Small intestine (tissue), 7 donors: ENCODE measurements at regions not wholly inside any gene's neighbourhood (a gene's known extent, or its start where the extent isn't known, plus 50 kb on each side); places are given as distances from the start of the nearest gene placed in this dataset.
"Not testable (repeated sequence)": the region's sequence is repeated elsewhere in the genome, so short reads cannot be mapped to it uniquely, and the experiment has no call there.

ENCODE experiments used
- DNase-seq, 2 donors: peaks; one replicate each; pipeline versions ENCODE4 v3.0.0 to v3.0.0-alpha.2; 2013
- FAIRE-seq: peaks from 2 replicates; lab custom pipeline; 2012; peaks lifted over from hg19 to GRCh38; lab: Jason Lieb, UNC
- H3K27ac ChIP-seq, 3 donors: one replicate each; pipeline ENCODE4 v1.5.1; 2013; ENCODE audit warnings: low read length in 2 of 3, mild to moderate bottlenecking in 2 of 3, control low read depth in 1 of 3, inconsistent platforms in 1 of 3, low read depth in 1 of 3, moderate library complexity in 1 of 3
- H3K27me3 ChIP-seq, 3 donors: one replicate each; pipeline ENCODE4 v1.6.1; 2013; ENCODE audit warnings: low read length in 3 of 3, inconsistent platforms in 1 of 3; ENCODE audit not compliant: control insufficient read depth in 3 of 3, insufficient read depth in 3 of 3
- H3K36me3 ChIP-seq, 3 donors: one replicate each; pipeline ENCODE4 v1.6.1; 2013; ENCODE audit warnings: low read length in 3 of 3, inconsistent platforms in 1 of 3, low read depth in 1 of 3, mild to moderate bottlenecking in 1 of 3, moderate library complexity in 1 of 3; ENCODE audit not compliant: control insufficient read depth in 3 of 3, insufficient read depth in 2 of 3
- H3K4me1 ChIP-seq, 3 donors: one replicate each; pipeline ENCODE4 v1.6.1; 2013; ENCODE audit warnings: low read length in 2 of 3, inconsistent platforms in 1 of 3, low read depth in 1 of 3, mild to moderate bottlenecking in 1 of 3, moderate library complexity in 1 of 3; ENCODE audit not compliant: control insufficient read depth in 3 of 3, insufficient read depth in 2 of 3
- H3K4me3 ChIP-seq, 3 donors: one replicate each; pipeline ENCODE4 v1.5.1; 2013; ENCODE audit warnings: low read length in 3 of 3, control low read depth in 1 of 3, inconsistent platforms in 1 of 3, low read depth in 1 of 3, mild to moderate bottlenecking in 1 of 3, moderate library complexity in 1 of 3
- H3K9me3 ChIP-seq, 2 donors: one replicate each; pipeline ENCODE4 v1.6.1; 2013; ENCODE audit warnings: low read depth in 1 of 2, low read length in 1 of 2; ENCODE audit not compliant: control insufficient read depth in 2 of 2, insufficient read depth in 1 of 2
- whole genome bisulfite sequencing, 3 donors: extraction: QIAGEN DNeasy Blood & Tissue Kit; methylation state at CpG; one replicate each; pipeline ENCODE4 v1.1.7; 2013; 5-methylcytosine and 5-hydroxymethylcytosine counted together
- donor health status: healthy with polysubstance abuse.
- donor health status: control.
- donor health status: control.
- donor health status: Bipolar disorder and iron deficiency.
- donor health status: healthy.

GRCh38 chr5:18800293-18801025 is 1166.2 kb downstream of the TAF11L14 start:
- FAIRE-seq (no peak), DNase-seq (no peak)
- no peaks in the 10 kb centered on the region for H3K36me3 ChIP-seq
- WGBS, 3 donors: 84 to 85% (median 85%) methylated on average over 19 of the region's 19 CpGs
- H3K9me3 ChIP-seq: no peaks in the 10 kb centered on the region
- no peaks in the 10 kb centered on the region for H3K4me1 ChIP-seq
- no peaks in the 10 kb centered on the region for H3K27me3 ChIP-seq
- no peak overlapping the region for H3K4me3 ChIP-seq
- H3K27ac ChIP-seq: no peak overlapping the region

DNA sequence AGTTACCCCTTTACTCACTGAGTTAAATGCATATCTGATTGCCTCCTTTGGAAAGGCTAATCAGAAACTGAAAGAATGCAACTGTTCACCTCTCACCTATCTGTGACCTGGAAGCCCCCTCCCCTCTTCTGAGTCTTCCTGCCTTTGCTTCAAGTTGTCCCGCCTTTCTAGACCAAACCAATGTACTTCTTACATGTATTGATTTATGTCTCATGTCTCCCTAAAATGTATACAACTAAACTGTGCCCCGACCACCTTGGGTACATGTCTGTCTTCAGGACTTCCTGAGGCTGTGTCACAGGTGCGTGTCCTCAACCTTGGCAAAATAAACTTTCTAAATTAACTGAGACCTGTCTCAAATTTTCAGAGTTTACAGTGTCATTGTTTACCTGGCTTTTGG is 1167.2 kb downstream of the TAF11L14 start:
- not testable (repeated sequence) for H3K27ac ChIP-seq, H3K4me3 ChIP-seq, FAIRE-seq, DNase-seq, H3K27me3 ChIP-seq, H3K4me1 ChIP-seq, H3K9me3 ChIP-seq, H3K36me3 ChIP-seq
- WGBS, 3 donors: 57 to 74% (median 64%) methylated on average over 3 of the region's 3 CpGs

DNA sequence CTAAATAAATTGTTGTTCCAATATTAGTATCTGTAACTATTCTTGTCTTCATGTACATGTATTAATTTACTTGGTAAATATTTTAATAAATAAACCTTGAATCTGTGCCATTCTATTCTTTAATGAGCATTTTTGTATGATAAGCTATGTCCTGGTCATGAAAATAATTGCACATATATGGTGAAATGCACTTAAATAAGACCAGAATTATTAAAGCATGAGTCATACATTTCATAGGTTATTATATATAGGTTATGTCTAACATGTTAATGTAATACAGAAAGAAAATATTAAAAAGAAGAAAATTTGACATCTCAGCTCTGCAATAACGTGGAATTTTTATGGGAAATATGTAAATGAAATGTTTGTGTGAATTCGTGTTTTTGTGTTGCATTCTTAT is 1168.1 kb downstream of the TAF11L14 start:
- H3K27ac ChIP-seq: no peak overlapping the region
- H3K9me3 ChIP-seq: no peaks in the 10 kb centered on the region
- DNase-seq (no peak), FAIRE-seq (no peak)
- no peaks in the 10 kb centered on the region for H3K27me3 ChIP-seq
- H3K36me3 ChIP-seq: no peaks in the 10 kb centered on the region
- H3K4me3 ChIP-seq: no peak overlapping the region
- no peaks in the 10 kb centered on the region for H3K4me1 ChIP-seq
- 52 to 66% (median 60%) methylated on average over 2 of the region's 2 CpGs for WGBS, 3 donors

GRCh38 chr5:18805376-18805775 is 1171.1 kb downstream of the TAF11L14 start:
- H3K4me3 ChIP-seq: no peak overlapping the region
- H3K36me3 ChIP-seq: no peaks in the 10 kb centered on the region
- no peaks in the 10 kb centered on the region for H3K9me3 ChIP-seq
- H3K27ac ChIP-seq: no peak overlapping the region
- FAIRE-seq (no peak), DNase-seq (no peak)
- no peaks in the 10 kb centered on the region for H3K4me1 ChIP-seq
- WGBS, 3 donors: 59 to 75% (median 61%) methylated on average over 2 of the region's 2 CpGs
- no peaks in the 10 kb centered on the region for H3K27me3 ChIP-seq

- Histone ChIP-seq H3K4me3 (no peak overlapping the region), H3K4me1 (no peaks in the 10 kb centered on the region), H3K27ac (no peak overlapping the region), H3K36me3 (no peaks in the 10 kb centered on the region), H3K27me3 (no peaks in the 10 kb centered on the region), H3K9me3 (no peaks in the 10 kb centered on the region)
- DNase-seq: no peak
- WGBS, 3 donors: 84 to 89% (median 86%) methylated on average over 10 of the region's 10 CpGs
- no peak for FAIRE-seq
Measured at GRCh38 chr5:18807256-18808149, 1173.2 kb downstream of the TAF11L14 start.

- no peak overlapping the region for H3K27ac ChIP-seq
- 60 to 72% (median 69%) methylated on average over 4 of the region's 4 CpGs for WGBS, 3 donors
- H3K9me3 ChIP-seq: no peaks in the 10 kb centered on the region
- H3K36me3 ChIP-seq: no peaks in the 10 kb centered on the region
- no peak overlapping the region for H3K4me3 ChIP-seq
- H3K27me3 ChIP-seq: no peaks in the 10 kb centered on the region
- FAIRE-seq (no peak), DNase-seq (no peak)
- no peaks in the 10 kb centered on the region for H3K4me1 ChIP-seq
Measured at GRCh38 chr5:18811661-18812060, 1176.3 kb downstream of the CDH18 start.

- Histone ChIP-seq H3K27me3 (no peaks in the 10 kb centered on the region), H3K4me1 (no peaks in the 10 kb centered on the region), H3K4me3 (no peak overlapping the region), H3K36me3 (no peaks in the 10 kb centered on the region), H3K27ac (no peak overlapping the region), H3K9me3 (no peaks in the 10 kb centered on the region)
- FAIRE-seq (no peak), DNase-seq (no peak)
- WGBS, 3 donors: 95 to 97% (median 97%) methylated on average over 1 of the region's 1 CpG
Measured at GRCh38 chr5:18828351-18828750, 1159.6 kb downstream of the CDH18 start.

GRCh38 chr5:18829539-18829938 is 1158.5 kb downstream of the CDH18 start:
- H3K27ac ChIP-seq: no peak overlapping the region
- WGBS, 3 donors: 88 to 94% (median 92%) methylated on average over 3 of the region's 3 CpGs
- H3K36me3 ChIP-seq: no peaks in the 10 kb centered on the region
- H3K4me1 ChIP-seq: no peaks in the 10 kb centered on the region
- no peak for FAIRE-seq
- DNase-seq: no peak
- H3K9me3 ChIP-seq: no peaks in the 10 kb centered on the region
- H3K27me3 ChIP-seq: no peaks in the 10 kb centered on the region
- no peak overlapping the region for H3K4me3 ChIP-seq
